RPMI7951 (cell line): ENCODE measurements at regions not wholly inside any gene's neighbourhood (a gene's known extent, or its start where the extent isn't known, plus 50 kb on each side); places are given as distances from the start of the nearest gene placed in this dataset.

Experiments used
- DNase-seq: peaks from one replicate; pipeline ENCODE4 v3.0.0-alpha.2; 2012; ENCODE audit warnings: low read depth

- no peak for DNase-seq
Measured at GRCh38 chr12:20260851-20261250, 107.5 kb upstream of the PDE3A start.

- no peak for DNase-seq
Measured at GRCh38 chr12:20262119-20262518, 106.2 kb upstream of the PDE3A start.

- DNase-seq = no peak
Measured at GRCh38 chr12:20264026-20264425, 104.3 kb upstream of the PDE3A start.

- DNase-seq = no peak
Measured at GRCh38 chr12:20264608-20265114, 103.7 kb upstream of the PDE3A start.

- DNase-seq = no peak
Measured at GRCh38 chr12:20268121-20268732, 100.1 kb upstream of the PDE3A start.

- DNase-seq = no peak
Measured at GRCh38 chr12:20268771-20269170, 99.6 kb upstream of the PDE3A start.

GRCh38 chr12:20269337-20270067 lies 98.8 kb upstream of the PDE3A start:
- DNase-seq = no peak

GRCh38 chr12:20270557-20270956 lies 97.8 kb upstream of the PDE3A start:
- DNase-seq = no peak

GRCh38 chr12:20272161-20272560 lies 96.2 kb upstream of the PDE3A start:
- DNase-seq = no peak

GRCh38 chr12:20272801-20273200 lies 95.5 kb upstream of the PDE3A start:
- DNase-seq = no peak

GRCh38 chr12:20274008-20274407 lies 94.3 kb upstream of the PDE3A start:
- no peak for DNase-seq

- no peak for DNase-seq
Measured at GRCh38 chr12:20278276-20278675, 90.1 kb upstream of the PDE3A start.

- no peak for DNase-seq
Measured at GRCh38 chr12:20280515-20280914, 87.8 kb upstream of the PDE3A start.

- no peak for DNase-seq
Measured at GRCh38 chr12:20282401-20282800, 85.9 kb upstream of the PDE3A start.

- DNase-seq = no peak
Measured at GRCh38 chr12:20283482-20283881, 84.9 kb upstream of the PDE3A start.

- no peak for DNase-seq
Measured at GRCh38 chr12:20289520-20289919, 78.8 kb upstream of the PDE3A start.

GRCh38 chr12:20300457-20300856 lies 67.9 kb upstream of the PDE3A start:
- no peak for DNase-seq

- DNase-seq = no peak
Measured at GRCh38 chr12:20305470-20305869, 62.9 kb upstream of the PDE3A start.

- no peak for DNase-seq
Measured at GRCh38 chr12:20309504-20310148, 58.7 kb upstream of the PDE3A start.

- DNase-seq = no peak
Measured at GRCh38 chr12:20314328-20314727, 54.0 kb upstream of the PDE3A start.

- DNase-seq = no peak
Measured at GRCh38 chr12:20317554-20317953, 50.8 kb upstream of the PDE3A start.
